GM18502 (cell line): ENCODE measurements at regions not wholly inside any gene's neighbourhood (a gene's known extent, or its start where the extent isn't known, plus 50 kb on each side); places are given as distances from the start of the nearest gene placed in this dataset.

Experiments
- ATAC-seq: cut with Tn5 transposase; IDR thresholded peaks from one replicate; pipeline ENCODE4 v1.9.1; 2021; ENCODE audit warnings: mild to moderate bottlenecking; ENCODE audit not compliant: unreplicated experiment, poor library complexity

- no peak for ATAC-seq
Observed at GRCh38 chr18:60319129-60319528, 53.4 kb downstream of the MC4R start.

GRCh38 chr18:60311676-60312360 lies 60.8 kb downstream of the MC4R start:
- no peak for ATAC-seq

- ATAC-seq: no peak
Observed at GRCh38 chr18:60295674-60296073, 76.9 kb downstream of the MC4R start.

GRCh38 chr18:60292186-60292585 lies 80.4 kb downstream of the MC4R start:
- no peak for ATAC-seq

GRCh38 chr18:60279391-60279790 lies 93.2 kb downstream of the MC4R start:
- no peak for ATAC-seq

- ATAC-seq: no peak
Observed at GRCh38 chr18:60277855-60278480, 94.6 kb downstream of the MC4R start.

- ATAC-seq: no peak
Observed at GRCh38 chr18:60267391-60268058, 105.0 kb downstream of the MC4R start.

- no peak for ATAC-seq
Observed at GRCh38 chr18:60266558-60266957, 106.0 kb downstream of the MC4R start.

GRCh38 chr18:60259052-60259681 lies 113.4 kb downstream of the MC4R start:
- peak; percentile 91 for ATAC-seq

- no peak for ATAC-seq
Observed at GRCh38 chr18:60249388-60249787, 123.2 kb downstream of the MC4R start.

- no peak for ATAC-seq
Observed at GRCh38 chr18:60248336-60249330, 123.9 kb downstream of the MC4R start.

GRCh38 chr18:60247103-60247502 lies 125.5 kb downstream of the MC4R start:
- peak; percentile 87 for ATAC-seq

GRCh38 chr18:60246606-60247005 lies 126.0 kb downstream of the MC4R start:
- peak; percentile 85 for ATAC-seq

GRCh38 chr18:60245096-60245495 lies 127.5 kb downstream of the MC4R start:
- ATAC-seq: no peak

GRCh38 chr18:60239024-60239710 lies 133.4 kb downstream of the MC4R start:
- peak; percentile 97 for ATAC-seq

- no peak for ATAC-seq
Observed at GRCh38 chr18:60235164-60235563, 137.4 kb downstream of the MC4R start.

GRCh38 chr18:60232541-60232940 lies 140.0 kb downstream of the MC4R start:
- peak; percentile 83 for ATAC-seq

- ATAC-seq: no peak
Observed at GRCh38 chr18:60228609-60229595, 143.7 kb downstream of the MC4R start.
